HG03457 (cell line): ENCODE measurements at regions not wholly inside any gene's neighbourhood (a gene's known extent, or its start where the extent isn't known, plus 50 kb on each side); places are given as distances from the start of the nearest gene placed in this dataset.

Experiments used
- ATAC-seq: cut with Tn5 transposase; IDR thresholded peaks from one replicate; pipeline ENCODE4 v1.9.1; 2021; ENCODE audit warnings: moderate number of reproducible peaks; ENCODE audit not compliant: unreplicated experiment

DNA sequence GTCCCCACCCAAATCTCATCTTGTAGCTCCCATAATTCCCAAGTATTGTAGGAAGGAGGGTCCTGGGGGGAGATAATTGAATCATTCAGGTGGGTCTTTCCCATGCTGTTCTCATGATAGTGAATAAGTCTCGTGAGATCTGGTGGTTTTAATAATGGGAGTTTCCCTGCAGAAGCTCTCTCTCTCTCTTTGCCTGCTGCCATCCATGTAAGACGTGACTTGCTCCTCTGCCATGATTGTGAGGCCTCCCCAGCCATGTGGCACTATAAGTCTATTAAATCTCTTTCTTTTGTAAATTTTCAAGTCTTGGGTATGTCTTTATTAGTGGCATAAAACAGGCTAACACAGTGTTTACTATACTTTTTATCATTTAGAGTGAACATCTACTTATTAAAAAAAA is 338.8 kb downstream of the ANKRD7 start:
- no peak for ATAC-seq

GRCh38 chr7:118572604-118573003 is 348.1 kb downstream of the ANKRD7 start:
- ATAC-seq = no peak

DNA sequence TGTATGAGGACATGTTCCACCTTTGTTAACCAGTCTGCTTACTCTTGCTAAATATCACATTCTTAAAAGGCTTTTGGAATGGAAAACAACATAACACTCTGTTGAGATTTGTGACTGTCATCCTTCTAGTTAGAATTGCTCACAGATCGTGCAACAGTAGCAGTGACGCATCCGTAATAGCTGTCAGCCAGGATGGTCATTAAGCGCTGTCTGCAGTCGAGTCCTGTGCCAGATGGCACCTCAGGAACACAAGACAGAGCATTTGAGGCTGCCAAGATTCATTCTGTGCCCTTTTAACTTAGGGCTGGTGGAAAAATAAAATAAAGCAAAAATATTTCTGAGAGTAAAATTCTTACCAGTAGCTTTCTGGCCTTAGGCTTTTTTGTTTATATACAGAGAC is 348.6 kb downstream of the ANKRD7 start:
- ATAC-seq = no peak

- ATAC-seq = no peak
These were observed 351.0 kb downstream of the ANKRD7 start for GRCh38 chr7:118575393-118575948.

DNA sequence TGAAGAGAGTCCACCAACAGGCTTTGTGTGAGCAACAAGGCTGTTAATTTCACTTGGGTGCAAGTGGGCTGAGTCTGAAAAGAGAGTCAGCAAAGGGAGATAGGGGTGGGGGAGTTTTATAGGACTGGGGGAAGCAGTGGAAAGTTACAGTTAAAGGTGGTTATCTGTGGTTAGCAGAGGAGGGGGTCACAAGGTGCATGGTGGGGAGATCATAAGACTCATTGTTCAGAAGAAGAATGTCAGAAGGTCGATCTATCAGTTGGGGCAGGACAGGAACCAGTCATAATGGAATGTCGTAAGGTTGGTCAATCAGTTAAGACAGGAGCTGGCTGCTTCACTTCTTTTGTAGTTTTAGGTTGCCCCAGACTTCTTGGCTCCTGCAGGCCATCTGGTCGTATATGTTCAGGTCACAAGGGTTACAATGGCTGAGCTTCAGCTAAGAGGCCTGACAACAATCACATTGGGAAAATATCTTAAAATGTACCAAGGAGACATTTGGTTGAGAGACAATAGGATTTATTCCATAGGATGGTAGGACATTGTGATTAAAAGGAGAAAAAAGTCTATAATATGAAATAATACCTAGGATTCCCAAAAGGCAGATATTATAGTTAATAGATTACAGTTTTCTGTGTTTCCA is 356.4 kb downstream of the ANKRD7 start:
- no peak for ATAC-seq

DNA sequence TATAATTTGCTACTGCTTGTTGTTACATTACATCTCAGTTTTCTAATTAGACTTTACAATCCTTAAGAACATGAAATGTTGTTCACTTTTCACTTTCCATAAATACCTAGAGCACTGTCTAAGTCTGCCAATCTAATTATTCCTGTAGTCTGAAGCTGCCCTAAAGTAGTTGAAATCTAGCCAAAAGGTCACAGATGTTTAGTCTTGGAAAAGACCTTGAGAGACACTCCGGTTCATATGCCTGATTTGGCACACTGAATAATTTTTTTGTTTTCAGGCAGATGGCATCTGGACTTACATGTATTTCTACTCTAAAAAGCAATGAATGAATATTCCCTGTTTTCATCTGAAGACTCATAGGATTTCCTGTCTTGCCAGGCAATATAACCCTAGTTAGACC is 359.1 kb downstream of the ANKRD7 start:
- no peak for ATAC-seq

DNA sequence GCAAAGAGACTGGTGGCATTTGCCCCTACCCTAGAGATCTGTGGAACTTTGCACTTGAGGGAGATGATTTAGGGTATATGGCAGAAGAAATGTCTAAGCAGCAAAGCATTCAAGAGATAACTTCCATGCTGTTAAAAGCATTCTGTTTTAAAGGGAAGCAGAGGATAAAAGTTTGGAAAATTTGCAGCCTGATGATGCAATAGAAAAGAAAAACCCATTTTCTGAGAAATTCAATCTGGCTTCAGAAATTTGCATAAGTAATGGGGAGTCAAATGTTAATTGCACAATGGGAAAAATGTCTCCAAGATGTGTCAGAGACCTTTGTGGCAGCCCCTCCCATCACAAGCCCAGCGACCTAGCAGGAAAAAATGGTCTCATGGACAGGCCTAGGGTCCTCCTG is 361.7 kb downstream of the ANKRD7 start:
- ATAC-seq = no peak

DNA sequence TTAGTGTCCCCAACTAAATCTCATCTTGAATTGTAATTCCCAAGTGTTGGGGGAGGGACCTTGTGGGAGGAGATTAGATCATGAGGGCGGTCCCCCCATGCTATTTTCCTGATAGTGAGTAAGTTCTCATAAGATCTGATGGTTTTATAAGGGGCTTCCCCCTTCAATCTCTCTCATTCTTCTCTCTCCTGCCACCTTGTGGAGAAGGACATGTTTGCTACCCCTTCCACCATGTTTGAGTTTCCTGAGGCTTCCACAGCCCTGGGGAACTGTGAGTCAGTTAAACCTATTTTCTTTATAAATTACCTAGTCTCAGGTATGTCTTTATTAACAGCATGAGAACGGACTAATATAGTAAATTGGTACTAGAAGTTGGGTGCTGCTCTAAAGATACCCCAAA is 365.6 kb downstream of the ANKRD7 start:
- no peak for ATAC-seq

- ATAC-seq = no peak
These were observed 377.6 kb downstream of the ANKRD7 start for GRCh38 chr7:118602090-118602489.

DNA sequence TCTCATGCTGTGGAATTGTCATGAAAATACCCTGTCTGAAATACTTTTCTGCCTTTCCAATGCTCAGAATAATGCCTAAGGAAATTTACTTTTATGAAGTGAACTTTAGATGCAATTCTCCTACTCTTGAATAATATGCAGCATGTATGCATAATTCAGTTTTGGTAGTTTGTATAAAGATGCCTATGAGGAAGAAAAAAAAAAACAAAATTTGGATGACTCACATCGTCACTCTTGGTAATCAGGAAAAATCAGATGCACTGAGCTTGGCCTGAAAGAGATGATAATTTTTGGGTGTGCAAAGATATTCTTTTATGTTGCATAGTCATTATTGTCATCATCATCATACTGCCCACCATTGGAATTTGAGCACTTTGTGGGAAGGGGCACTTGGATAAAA is 382.1 kb downstream of the ANKRD7 start:
- no peak for ATAC-seq

DNA sequence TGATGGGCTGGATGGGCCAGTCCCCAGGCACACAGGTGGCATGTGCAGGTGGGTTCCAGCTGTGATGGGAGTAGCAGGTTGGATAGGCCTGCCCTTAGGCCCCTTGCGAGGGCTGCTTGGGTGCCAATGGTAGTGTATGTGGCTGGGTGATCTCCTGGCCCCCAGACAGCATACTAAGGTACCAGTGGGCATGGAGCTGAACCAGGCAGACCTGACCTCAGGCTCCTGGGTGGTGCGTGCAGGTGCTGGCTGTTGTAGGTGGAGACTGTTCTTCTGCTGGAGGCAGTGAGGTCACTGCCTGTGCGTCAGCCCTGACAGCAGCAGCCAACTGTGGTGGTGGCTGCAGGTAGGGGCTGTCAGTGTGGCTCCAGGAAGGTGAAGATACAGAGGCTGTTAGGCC is 384.7 kb downstream of the ANKRD7 start:
- ATAC-seq = no peak

- no peak for ATAC-seq
These were observed 391.2 kb downstream of the ANKRD7 start for GRCh38 chr7:118615681-118616080.

- ATAC-seq = no peak
These were observed 397.4 kb downstream of the ANKRD7 start for GRCh38 chr7:118621810-118622360.

- no peak for ATAC-seq
These were observed 402.2 kb downstream of the ANKRD7 start for GRCh38 chr7:118626739-118627138.

DNA sequence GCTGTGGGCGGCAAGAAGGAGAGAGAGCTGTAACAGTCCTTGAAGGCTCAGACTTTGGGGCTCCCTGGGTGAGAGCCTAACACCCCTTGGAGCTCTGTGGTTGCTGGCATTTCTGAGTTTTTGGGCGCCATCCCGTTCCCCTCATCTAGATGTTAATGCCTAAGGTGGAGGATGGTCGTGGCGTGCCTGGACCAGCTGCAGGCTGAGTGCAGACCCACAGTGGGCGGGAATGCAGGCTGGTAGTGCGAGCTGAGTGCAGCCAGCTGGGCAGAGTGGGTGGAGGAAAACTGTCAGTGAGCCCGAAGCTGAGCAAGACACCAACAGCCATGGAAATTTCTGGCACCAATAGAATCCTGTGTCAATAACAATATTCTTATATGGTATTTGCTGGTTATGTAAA is 403.0 kb downstream of the ANKRD7 start:
- ATAC-seq = no peak

- ATAC-seq = no peak
These were observed 405.5 kb downstream of the ANKRD7 start for GRCh38 chr7:118629898-118630438.

GRCh38 chr7:118642396-118642795 is 417.9 kb downstream of the ANKRD7 start:
- ATAC-seq = no peak

DNA sequence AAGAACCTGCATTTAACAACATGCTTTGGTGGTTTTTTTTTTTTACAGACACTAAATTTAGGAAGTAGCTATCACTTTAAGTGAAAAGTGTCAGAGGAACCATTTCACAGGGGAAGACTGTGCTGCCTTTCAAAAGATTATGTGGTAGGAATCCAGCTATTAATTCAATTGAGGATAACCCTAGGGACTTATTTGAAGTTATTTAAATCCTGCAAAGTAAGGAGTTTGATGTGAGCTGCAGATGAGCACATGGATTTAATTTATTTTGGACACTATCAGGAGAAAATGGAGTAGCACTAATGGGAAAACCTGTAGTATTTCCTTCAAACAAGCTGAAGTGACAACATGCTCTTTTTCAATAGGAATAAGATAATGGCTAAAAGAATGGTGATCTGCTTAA is 419.8 kb downstream of the ANKRD7 start:
- ATAC-seq = no peak

DNA sequence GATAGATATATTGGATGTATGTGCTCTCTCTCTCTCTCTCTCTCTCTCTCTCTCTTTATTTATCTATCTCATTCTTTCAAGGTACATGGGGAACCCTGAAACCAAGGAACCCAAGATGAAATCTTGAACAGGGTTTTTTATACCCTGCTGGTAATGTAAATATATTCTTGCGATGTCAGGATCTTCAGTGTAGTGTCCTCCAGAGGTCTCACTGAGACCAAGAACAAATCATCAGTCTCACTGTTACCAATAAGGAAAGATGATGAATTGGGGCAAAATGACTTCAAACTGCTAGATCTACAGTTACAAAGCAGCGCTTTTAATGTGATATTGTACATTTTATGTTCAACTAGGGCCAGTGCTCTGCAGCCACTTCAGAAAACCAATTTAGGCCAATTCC is 423.5 kb downstream of the ANKRD7 start:
- ATAC-seq = no peak

GRCh38 chr7:118657391-118658005 is 433.0 kb downstream of the ANKRD7 start:
- ATAC-seq = no peak

- no peak for ATAC-seq
These were observed 437.8 kb downstream of the ANKRD7 start for GRCh38 chr7:118662266-118662665.

- no peak for ATAC-seq
These were observed 440.0 kb downstream of the ANKRD7 start for GRCh38 chr7:118664498-118664897.
